K562 (cell line): ENCODE measurements at regions not wholly inside any gene's neighbourhood (a gene's known extent, or its start where the extent isn't known, plus 50 kb on each side); places are given as distances from the start of the nearest gene placed in this dataset.

ENCODE experiments used
- ATAC-seq: fragments of 200-7000 bp; cut with Tn5 transposase; 3 replicates; pipeline ENCODE4 v1.9.1; 2020; ENCODE audit warnings: moderate library complexity
- BruUV-seq: library from RNA; stranded (reverse); fragments of 400-500 nt; replicated peaks from 2 replicates; lab custom pipeline; 2021; lab: Mats Ljungman, UMichigan
- CTCF ChIA-PET: fragments of 300-600 bp; formaldehyde crosslinking; extraction: SDS; loops from one replicate; lab custom pipeline; 2021; ENCODE audit warnings: low intra/inter-chr PET ratio; lab: Yijun Ruan, JAX
- POLR2A ChIA-PET: fragments of 300-600, 350-650 bp; sonication (Branson Sonifier 250); formaldehyde crosslinking; extraction: SDS; loops from one replicate; lab custom pipeline; 2021; ENCODE audit warnings: antibody characterized with exemption, inconsistent platforms; lab: Yijun Ruan, JAX
- DNase-seq, 4 experiments: peaks; one replicate each; pipeline versions ENCODE4 v3.0.0 to v3.0.0-alpha.2; 2011 to 2018; ENCODE audit warnings: low spot score in 3 of 4, mixed read lengths in 3 of 4; ENCODE audit errors: extremely low read depth in 1 of 4
- FAIRE-seq: peaks from 2 replicates; lab custom pipeline; 2011; peaks lifted over from hg19 to GRCh38; lab: Jason Lieb, UNC
- H2AFZ ChIP-seq: 2 replicates; pipeline ENCODE4 v1.6.0; 2011; ENCODE audit warnings: low read depth, low read length, control low read depth, inconsistent platforms
- H3K27ac ChIP-seq: fragments of 200-600 bp; 3 replicates; pipeline ENCODE4 v1.8.0; 2011; ENCODE audit warnings: low read depth, mild to moderate bottlenecking, control low read depth, inconsistent platforms, low read length, moderate library complexity, mixed read lengths; ENCODE audit errors: extremely low read depth
- H3K27me3 ChIP-seq, 2 experiments: fragments of 300-600 bp in 1 of 2; 2 replicates in 1 of 2; 3 replicates in 1 of 2; pipeline versions ENCODE4 v1.6.0 to v1.8.0; 2011; ENCODE audit warnings: inconsistent platforms in 2 of 2, low read length in 2 of 2, mild to moderate bottlenecking in 1 of 2, mixed read lengths in 1 of 2, moderate library complexity in 1 of 2; ENCODE audit not compliant: control insufficient read depth in 2 of 2, insufficient read depth in 2 of 2
- H3K36me3 ChIP-seq: fragments of 300-600 bp; 3 replicates; pipeline ENCODE4 v1.8.0; 2011; ENCODE audit warnings: mild to moderate bottlenecking, low read length, inconsistent platforms; ENCODE audit not compliant: control insufficient read depth, insufficient read depth
- H3K4me1 ChIP-seq, 2 experiments: fragments of 200-600 bp in 1 of 2; replicated peaks in 1 of 2; 2 replicates in 1 of 2; 3 replicates in 1 of 2; pipeline versions ENCODE4 v1.5.1 to v1.8.0; 2011; ENCODE audit warnings: inconsistent platforms in 2 of 2, low read length in 2 of 2, mild to moderate bottlenecking in 1 of 2, mixed read lengths in 1 of 2, moderate library complexity in 1 of 2; ENCODE audit not compliant: control insufficient read depth in 2 of 2, insufficient read depth in 2 of 2
- H3K4me2 ChIP-seq: 2 replicates; pipeline ENCODE4 v1.6.1; 2011; ENCODE audit warnings: low read length, control low read depth, inconsistent platforms, mixed read lengths; ENCODE audit not compliant: insufficient read depth
- H3K4me3 ChIP-seq: fragments of 200-600 bp; sonication (generic), shearing (Covaris generic); 2 replicates; pipeline ENCODE4 v1.5.1; 2016; ENCODE audit warnings: control low read depth, inconsistent platforms
- H3K79me2 ChIP-seq: fragments of 200-600 bp; 3 replicates; pipeline ENCODE4 v1.8.0; 2011; ENCODE audit warnings: low read length, inconsistent platforms; ENCODE audit not compliant: control insufficient read depth, insufficient read depth
- H3K9ac ChIP-seq, 2 experiments: 2 replicates each; pipeline versions ENCODE4 v1.6.0 to v1.6.1; 2011; ENCODE audit warnings: low read depth in 2 of 2, low read length in 2 of 2, control low read depth in 1 of 2, inconsistent platforms in 1 of 2, mild to moderate bottlenecking in 1 of 2, mixed read lengths in 1 of 2; ENCODE audit not compliant: insufficient read depth in 1 of 2
- H3K9me1 ChIP-seq: one replicate; pipeline ENCODE4 v1.6.0; 2011; ENCODE audit warnings: inconsistent platforms, mild to moderate bottlenecking, low read length, moderate library complexity; ENCODE audit not compliant: control insufficient read depth, insufficient read depth
- H3K9me3 ChIP-seq: replicated peaks from 2 replicates; pipeline ENCODE4 v1.5.1; 2011; ENCODE audit warnings: low read depth, low read length, inconsistent platforms; ENCODE audit not compliant: control insufficient read depth, insufficient read depth
- H4K20me1 ChIP-seq: replicated peaks from 2 replicates; pipeline ENCODE4 v1.6.1; 2011; ENCODE audit warnings: low read length, inconsistent platforms, mixed read lengths; ENCODE audit not compliant: control insufficient read depth, insufficient read depth
- CLOCK ChIP-seq: fragments of 250-450 bp; sonication (Bioruptor Pico); IDR thresholded peaks from 2 replicates; pipeline ENCODE4 v1.4.0; 2020; ENCODE audit warnings: mild to moderate bottlenecking, moderate library complexity, borderline replicate concordance
- GTF2A2 ChIP-seq: IDR thresholded peaks from 2 replicates; pipeline ENCODE4 v1.6.1; 2016; ENCODE audit warnings: mild to moderate bottlenecking, missing genetic modification characterization, missing compliant biosample characterization
- PML ChIP-seq: IDR thresholded peaks from 2 replicates; pipeline ENCODE4 v1.6.1; 2012; ENCODE audit warnings: low read length, inconsistent platforms
- SIX5 ChIP-seq, 2 experiments: IDR thresholded peaks; 2 replicates each; pipeline ENCODE4 v1.6.1; 2011; ENCODE audit warnings: low read length in 2 of 2, borderline replicate concordance in 1 of 2, low read depth in 1 of 2, mild to moderate bottlenecking in 1 of 2, moderate library complexity in 1 of 2; ENCODE audit not compliant: insufficient read depth in 1 of 2
- U2AF2 ChIP-seq: fragments of 200-400 bp; formaldehyde crosslinking; optimal IDR thresholded peaks from 2 replicates; pipeline ENCODE3; 2017; ENCODE audit warnings: low read depth, mild to moderate bottlenecking, low read length
- ZBTB49 ChIP-seq: sonication (generic); formaldehyde crosslinking; IDR thresholded peaks from 2 replicates; pipeline ENCODE4 v1.8.0; 2022; ENCODE audit warnings: missing genetic modification reagents, mild to moderate bottlenecking, borderline replicate concordance
- ZNF408 ChIP-seq: fragments of 250-450 bp; sonication (Bioruptor Pico); IDR thresholded peaks from 2 replicates; pipeline ENCODE4 v1.4.0; 2020; ENCODE audit warnings: low read depth, mild to moderate bottlenecking, moderate library complexity
- WGBS: fragments of 100-300 bp; shearing (Covaris generic); methylation state at CpG from one replicate; pipeline ENCODE4 v1.1.6; 2016; ENCODE audit warnings: low coverage, mixed read lengths; ENCODE audit not compliant: insufficient coverage; ENCODE audit errors: missing lambda C conversion rate; 5-methylcytosine and 5-hydroxymethylcytosine counted together
- in situ Hi-C: fragments of 300-500 bp; cut with MboI; formaldehyde crosslinking; loops from 4 replicates; pipeline ENCODE4 v1.15.0; 2018; ENCODE audit warnings: inconsistent platforms, mixed read lengths
- intact Hi-C: fragments of 100-400 bp; cut with micrococcal nuclease; formaldehyde crosslinking; loops from 2 replicates; pipeline ENCODE4 v1.14.2; 2022

DNA sequence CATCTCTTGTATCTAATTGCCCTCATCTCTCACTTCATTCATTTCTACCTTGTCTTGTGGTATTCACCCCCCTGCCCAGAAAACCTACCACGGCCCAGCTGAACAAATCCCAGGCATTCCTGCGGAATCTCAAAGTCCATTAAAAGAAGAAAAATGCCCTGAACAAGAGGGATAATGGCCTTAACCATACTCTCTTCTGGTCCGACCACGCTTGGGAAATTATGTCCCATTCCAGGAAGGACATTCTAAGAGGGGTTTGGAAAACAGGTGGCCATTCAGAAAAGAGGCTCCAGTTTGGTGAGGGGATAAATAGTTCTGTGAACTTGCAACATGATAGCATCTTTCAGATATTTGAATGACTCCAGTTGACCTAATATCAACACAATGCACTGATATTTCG is 349.9 kb upstream of the ZNF521 start:
- TF ChIP-seq CLOCK (CRISPR knock-in tag) (no peak), SIX5 (IDR thresholded peaks at IDR 0.05; ENCODE audit: borderline replicate concordance in 1 of 2, insufficient read depth in 1 of 2, low read depth in 1 of 2, low read length in 2 of 2) (no peak), ZNF408 (CRISPR knock-in tag) (no peak), U2AF2 (no peak), ZBTB49 (CRISPR knock-in tag) (no peak), PML (no peak), GTF2A2 (tag) (no peak)
- ATAC-seq (no peak), FAIRE-seq (no peak), DNase-seq (no peak)
- CTCF ChIA-PET = no interaction called here
- Histone ChIP-seq H4K20me1 (no peaks in the 10 kb centered on the region), H3K36me3 (no peaks in the 10 kb centered on the region), H3K4me1 (no peaks in the 10 kb centered on the region), H3K27me3 (no peaks in the 10 kb centered on the region), H3K9ac (no peak overlapping the region), H3K9me3 (no peaks in the 10 kb centered on the region; the same call in 1 of the 2 replicates), H2AFZ (no peak overlapping the region), H3K4me3 (no peak overlapping the region), H3K4me2 (no peak overlapping the region), H3K79me2 (no peaks in the 10 kb centered on the region), H3K9me1 (no peaks in the 10 kb centered on the region), H3K27ac (no peak overlapping the region)
- BruUV-seq = no TSS peak
- 3% methylated on average over 5 of the region's 5 CpGs for WGBS
- in situ Hi-C loops = no loop called here
- POLR2A ChIA-PET = no interaction called here
- intact Hi-C loops = no loop called here
